GM12878 (cell line): ENCODE measurements at regions not wholly inside any gene's neighbourhood (a gene's known extent, or its start where the extent isn't known, plus 50 kb on each side); places are given as distances from the start of the nearest gene placed in this dataset.

Source experiments
- ATAC-seq: fragments of 200-7000 bp; cut with Tn5 transposase; 3 replicates; pipeline ENCODE4 v1.9.1; 2020; ENCODE audit warnings: mild to moderate bottlenecking, moderate library complexity
- BruUV-seq: library from RNA; stranded (reverse); fragments of 400-500 nt; replicated peaks from 2 replicates; lab custom pipeline; 2021; lab: Mats Ljungman, UMichigan
- CTCF ChIA-PET: fragments of 300-600 bp; sonication (Branson Sonifier 250); formaldehyde crosslinking; extraction: SDS; loops from one replicate; lab custom pipeline; 2021; ENCODE audit warnings: inconsistent platforms; lab: Yijun Ruan, JAX
- POLR2A ChIA-PET: fragments of 350-600 bp; formaldehyde crosslinking; extraction: SDS; loops from one replicate; lab custom pipeline; 2021; ENCODE audit warnings: inconsistent platforms; lab: Charles Lee
- RAD21 ChIA-PET: fragments of 300-600 bp; sonication (Branson Sonifier 250); formaldehyde crosslinking; loops from one replicate; lab custom pipeline; 2023; ENCODE audit warnings: antibody characterized with exemption; ENCODE audit not compliant: unreplicated experiment; lab: Charles Lee
- SMC1A ChIA-PET: fragments of 300-600 bp; sonication (Branson Sonifier 250); formaldehyde crosslinking; loops from one replicate; lab custom pipeline; 2023; ENCODE audit not compliant: unreplicated experiment, uncharacterized antibody; lab: Charles Lee
- DNase-seq: peaks from one replicate; pipeline ENCODE4 v3.0.0-alpha.2; 2011; ENCODE audit warnings: low read depth, low spot score
- FAIRE-seq: peaks from 3 replicates; lab custom pipeline; 2011; peaks lifted over from hg19 to GRCh38; lab: Jason Lieb, UNC
- H2AFZ ChIP-seq: 2 replicates; pipeline ENCODE4 v1.6.0; 2011; ENCODE audit warnings: low read depth, low read length, control low read depth; ENCODE audit not compliant: control insufficient read depth
- H3K27ac ChIP-seq: 2 replicates; pipeline ENCODE4 v1.5.1; 2011; ENCODE audit warnings: control low read depth; ENCODE audit not compliant: control insufficient read depth, insufficient read depth
- H3K27me3 ChIP-seq, 2 experiments: replicated peaks in 1 of 2; 2 replicates each; pipeline versions ENCODE4 v1.6.0 to v1.6.1; 2011; ENCODE audit warnings: low read length in 1 of 2; ENCODE audit not compliant: control insufficient read depth in 2 of 2, insufficient read depth in 2 of 2
- H3K36me3 ChIP-seq, 2 experiments: 2 replicates each; pipeline ENCODE4 v1.5.1; 2011; ENCODE audit warnings: low read length in 1 of 2; ENCODE audit not compliant: control insufficient read depth in 2 of 2, insufficient read depth in 2 of 2
- H3K4me1 ChIP-seq: 2 replicates; pipeline ENCODE4 v1.6.1; 2011; ENCODE audit warnings: mild to moderate bottlenecking, low read length, moderate library complexity, mixed read lengths; ENCODE audit not compliant: control insufficient read depth, insufficient read depth
- H3K4me2 ChIP-seq: 2 replicates; pipeline ENCODE4 v1.6.0; 2011; ENCODE audit warnings: control low read depth; ENCODE audit not compliant: control insufficient read depth, insufficient read depth
- H3K4me3 ChIP-seq: fragments of 200-600 bp; sonication (generic); 2 replicates; pipeline ENCODE4 v1.5.1; 2016
- H3K79me2 ChIP-seq: 2 replicates; pipeline ENCODE4 v1.6.0; 2011; ENCODE audit warnings: low read length; ENCODE audit not compliant: control insufficient read depth, insufficient read depth
- H3K9ac ChIP-seq: 2 replicates; pipeline ENCODE4 v1.8.0; 2011; ENCODE audit warnings: low read length, control low read depth, mixed read lengths; ENCODE audit not compliant: control insufficient read depth, insufficient read depth
- H3K9me3 ChIP-seq: replicated peaks from 3 replicates; pipeline ENCODE4 v1.5.1; 2011; ENCODE audit warnings: mild to moderate bottlenecking, low read length; ENCODE audit not compliant: control insufficient read depth, insufficient read depth
- H4K20me1 ChIP-seq: 2 replicates; pipeline ENCODE4 v1.6.0; 2011; ENCODE audit not compliant: control insufficient read depth, insufficient read depth
- BCL11A ChIP-seq: IDR thresholded peaks from 2 replicates; pipeline ENCODE4 v1.6.1; 2011; ENCODE audit warnings: low read depth, low read length
- CHD4 ChIP-seq: fragments of 200-600 bp; sonication (generic); IDR thresholded peaks from 2 replicates; pipeline ENCODE4 v1.6.1; 2016; ENCODE audit warnings: mild to moderate bottlenecking
- FOXM1 ChIP-seq: IDR thresholded peaks from 2 replicates; pipeline ENCODE4 v1.6.1; 2012; ENCODE audit warnings: low read depth, mild to moderate bottlenecking, inconsistent platforms, low read length, moderate library complexity
- HDAC2 ChIP-seq: fragments of 200-600 bp; sonication (generic); IDR thresholded peaks from 2 replicates; pipeline ENCODE4 v1.6.1; 2017
- IRF5 ChIP-seq: fragments of 450-650 bp; IDR thresholded peaks from 2 replicates; pipeline ENCODE4 v1.6.1; 2017; ENCODE audit warnings: borderline replicate concordance
- JUND ChIP-seq: IDR thresholded peaks from 2 replicates; pipeline ENCODE4 v1.6.1; 2012; ENCODE audit warnings: low read depth, mild to moderate bottlenecking, low read length, improper control_type of control experiment, moderate library complexity
- MEF2A ChIP-seq: IDR thresholded peaks from 2 replicates; pipeline ENCODE4 v1.6.1; 2011; ENCODE audit warnings: low read depth, mild to moderate bottlenecking, low read length, moderate library complexity; ENCODE audit not compliant: insufficient read depth
- MEF2B ChIP-seq: fragments of 450-650 bp; IDR thresholded peaks from 2 replicates; pipeline ENCODE4 v1.6.1; 2018; ENCODE audit warnings: mild to moderate bottlenecking, moderate library complexity; ENCODE audit not compliant: partially characterized antibody, poor library complexity, severe bottlenecking
- NBN ChIP-seq: fragments of 450-650 bp; IDR thresholded peaks from 2 replicates; pipeline ENCODE4 v1.6.1; 2016
- RELA ChIP-seq: fragments of 450-650 bp; IDR thresholded peaks from 2 replicates; pipeline ENCODE4 v1.8.0; 2014; ENCODE audit warnings: borderline replicate concordance; ENCODE audit not compliant: partially characterized antibody
- RELB ChIP-seq: fragments of 450-650 bp; IDR thresholded peaks from 2 replicates; pipeline ENCODE4 v1.6.1; 2017; ENCODE audit warnings: low read depth, mild to moderate bottlenecking, moderate library complexity
- STAT3 ChIP-seq: IDR thresholded peaks from 2 replicates; pipeline ENCODE4 v1.6.1; 2011; ENCODE audit warnings: low read depth, low read length, improper control_type of control experiment
- TCF3 ChIP-seq: IDR thresholded peaks from 2 replicates; pipeline ENCODE4 v1.6.1; 2012; ENCODE audit warnings: low read depth, mild to moderate bottlenecking, low read length, borderline replicate concordance; ENCODE audit not compliant: insufficient read depth
- USF2 ChIP-seq: IDR thresholded peaks from 2 replicates; pipeline ENCODE4 v1.6.1; 2011; ENCODE audit warnings: low read depth, low read length, improper control_type of control experiment, borderline replicate concordance
- YY1 ChIP-seq: IDR thresholded peaks from 2 replicates; pipeline ENCODE4 v1.6.1; 2011; ENCODE audit warnings: low read depth, mild to moderate bottlenecking, low read length
- ZBED1 ChIP-seq: IDR thresholded peaks from 2 replicates; pipeline ENCODE4 v1.6.1; 2016; ENCODE audit warnings: borderline replicate concordance
- ZBTB11 ChIP-seq: fragments of 450-650 bp; formaldehyde crosslinking; IDR thresholded peaks from 2 replicates; pipeline ENCODE4 v1.5.0; 2022; ENCODE audit warnings: mild to moderate bottlenecking, missing genetic modification characterization
- WGBS: methylation state at CpG from one replicate; pipeline ENCODE4 v1.1.6; 2016; ENCODE audit warnings: low lambda C conversion rate; ENCODE audit not compliant: insufficient replicate concordance, insufficient coverage; ENCODE audit errors: missing lambda C conversion rate; 5-methylcytosine and 5-hydroxymethylcytosine counted together
- in situ Hi-C: fragments of 300-500 bp; cut with MboI; formaldehyde crosslinking; loops from 9 replicates; pipeline ENCODE4 v1.14.3; 2018; ENCODE audit warnings: mixed read lengths
- intact Hi-C: fragments of 100-400 bp; cut with micrococcal nuclease; formaldehyde crosslinking; loops from one replicate; pipeline ENCODE4 v1.14.2; 2022; ENCODE audit not compliant: unreplicated experiment

DNA sequence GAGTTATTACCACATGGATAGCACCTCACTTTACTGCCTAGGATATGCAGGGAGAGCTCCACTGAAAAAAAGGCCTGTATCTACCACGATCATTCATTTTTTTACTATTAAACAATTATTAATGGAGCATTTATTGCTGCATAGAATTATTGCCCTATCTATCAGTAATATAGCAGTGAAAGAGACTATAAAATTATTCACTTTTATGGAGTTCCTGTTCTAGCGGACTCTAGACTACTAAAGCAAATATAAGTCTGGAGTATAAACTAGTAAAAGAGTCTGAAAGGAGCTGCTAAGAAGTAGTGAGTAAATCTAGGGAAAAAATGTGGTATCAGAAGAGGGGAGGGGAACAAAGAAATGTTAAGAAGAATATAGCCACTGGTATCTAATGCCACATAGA lies 150.4 kb upstream of the CYLC2 start (continued):
- TF ChIP-seq ZBTB11 (CRISPR knock-in tag) (no peak), MEF2A (no peak), RELA (no peak), ZBED1 (no peak), HDAC2 (no peak), USF2 (no peak)
- TF ChIP-seq, all 136 proteins: peak for 0

GRCh38 chr9:102842423-102842822 lies 152.7 kb upstream of the CYLC2 start:
- H3K4me3 ChIP-seq, result no peak overlapping the region
- CTCF ChIA-PET, result no interaction called here
- SMC1A ChIA-PET, result no interaction called here
- POLR2A ChIA-PET, result no interaction called here
- RAD21 ChIA-PET, result no interaction called here
- no peak overlapping the region for H3K27ac ChIP-seq
- H3K4me2 ChIP-seq, result no peak overlapping the region
- no TSS peak for BruUV-seq
- H3K27me3 ChIP-seq, result no peaks in the 10 kb centered on the region
- DNase-seq (no peak), ATAC-seq (no peak), FAIRE-seq (no peak)
- intact Hi-C loops, result no loop called here
- H3K4me1 ChIP-seq, result no peaks in the 10 kb centered on the region
- H3K9ac ChIP-seq, result no peak overlapping the region
- in situ Hi-C loops, result no loop called here
- no peaks in the 10 kb centered on the region for H3K9me3 ChIP-seq
- WGBS, result 15% methylated on average over 2 of the region's 2 CpGs
- no peaks in the 10 kb centered on the region for H3K79me2 ChIP-seq
- H4K20me1 ChIP-seq, result no peaks in the 10 kb centered on the region
- H3K36me3 ChIP-seq, result no peaks in the 10 kb centered on the region
- no peak overlapping the region for H2AFZ ChIP-seq
- TF ChIP-seq NBN (no peak), TCF3 (no peak), MEF2B (no peak), BCL11A (no peak), RELB (no peak), CHD4 (no peak), FOXM1 (no peak), YY1 (no peak), JUND (no peak), STAT3 (no peak), IRF5 (no peak)
